Calu3 (cell line): ENCODE measurements at regions not wholly inside any gene's neighbourhood (a gene's known extent, or its start where the extent isn't known, plus 50 kb on each side); places are given as distances from the start of the nearest gene placed in this dataset.
"Not testable (repeated sequence)": the region's sequence is repeated elsewhere in the genome, so short reads cannot be mapped to it uniquely, and the experiment has no call there.

ENCODE experiments used
- BruUV-seq: library from RNA; stranded (reverse); fragments of 400-500 nt; replicated peaks from 2 replicates; lab custom pipeline; 2021; lab: Mats Ljungman, UMichigan
- CTCF ChIA-PET: fragments of 300-600 bp; sonication (Branson Sonifier 250); formaldehyde crosslinking; loops from one replicate; lab custom pipeline; 2022; ENCODE audit warnings: antibody characterized with exemption; lab: Charles Lee
- DNase-seq: peaks from one replicate; pipeline ENCODE4 v3.0.0; 2022
- H3K27ac Mint-ChIP-seq: one replicate; pipeline ENCODE4 v1.8.0; 2022; ENCODE audit warnings: mixed read lengths; ENCODE audit not compliant: unreplicated experiment
- H3K27me3 Mint-ChIP-seq: one replicate; pipeline ENCODE4 v1.8.0; 2022; ENCODE audit warnings: mixed read lengths; ENCODE audit not compliant: unreplicated experiment
- H3K36me3 Mint-ChIP-seq: one replicate; pipeline ENCODE4 v1.8.0; 2022; ENCODE audit warnings: mild to moderate bottlenecking, moderate library complexity, mixed read lengths; ENCODE audit not compliant: insufficient read depth, unreplicated experiment
- H3K4me1 Mint-ChIP-seq: one replicate; pipeline ENCODE4 v1.8.0; 2022; ENCODE audit warnings: mild to moderate bottlenecking, low read depth, mixed read lengths; ENCODE audit not compliant: unreplicated experiment
- H3K4me3 Mint-ChIP-seq: one replicate; pipeline ENCODE4 v1.8.0; 2022; ENCODE audit warnings: mild to moderate bottlenecking, low read depth, moderate library complexity, mixed read lengths; ENCODE audit not compliant: unreplicated experiment
- H3K9me3 Mint-ChIP-seq: one replicate; pipeline ENCODE4 v1.8.0; 2022; ENCODE audit warnings: low read depth, mixed read lengths; ENCODE audit not compliant: unreplicated experiment
- intact Hi-C: fragments of 100-400 bp; cut with micrococcal nuclease; formaldehyde crosslinking; loops from one replicate; pipeline ENCODE4 v1.10.0; 2022; ENCODE audit not compliant: unreplicated experiment
- TF ChIP-seq, protein P1 (sequence below): fragments of 200-600 bp; IDR thresholded peaks from one replicate; pipeline ENCODE4 v1.8.0; 2022; ENCODE audit warnings: antibody characterized with exemption; ENCODE audit not compliant: unreplicated experiment

DNA sequence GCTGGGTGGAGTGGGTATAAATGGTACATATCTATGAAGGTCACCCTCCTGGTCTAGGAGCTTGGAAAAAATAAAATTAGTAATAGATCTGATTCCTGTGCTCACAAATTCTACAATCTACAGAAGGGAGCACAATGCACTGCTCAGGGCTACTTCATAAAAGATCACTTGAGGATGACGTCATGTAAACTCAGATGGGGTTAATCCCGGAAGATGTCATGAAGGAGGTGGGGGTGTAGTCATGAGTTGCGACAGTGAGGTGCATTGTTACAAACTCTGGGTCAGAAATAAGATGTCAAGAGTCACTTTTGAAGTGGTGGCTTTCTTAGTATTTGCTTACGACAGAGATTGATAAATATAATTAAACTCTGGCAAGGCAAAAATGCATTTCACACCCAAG lies 68.2 kb downstream of the LHX9 start:
- intact Hi-C loops, result no loop called here
- H3K4me3 Mint-ChIP-seq, result no peak overlapping the region
- no peaks in the 10 kb centered on the region for H3K36me3 Mint-ChIP-seq
- peaks cover 9% of the 10 kb centered on the region for H3K4me1 Mint-ChIP-seq
- TF ChIP-seq, protein P1, sequence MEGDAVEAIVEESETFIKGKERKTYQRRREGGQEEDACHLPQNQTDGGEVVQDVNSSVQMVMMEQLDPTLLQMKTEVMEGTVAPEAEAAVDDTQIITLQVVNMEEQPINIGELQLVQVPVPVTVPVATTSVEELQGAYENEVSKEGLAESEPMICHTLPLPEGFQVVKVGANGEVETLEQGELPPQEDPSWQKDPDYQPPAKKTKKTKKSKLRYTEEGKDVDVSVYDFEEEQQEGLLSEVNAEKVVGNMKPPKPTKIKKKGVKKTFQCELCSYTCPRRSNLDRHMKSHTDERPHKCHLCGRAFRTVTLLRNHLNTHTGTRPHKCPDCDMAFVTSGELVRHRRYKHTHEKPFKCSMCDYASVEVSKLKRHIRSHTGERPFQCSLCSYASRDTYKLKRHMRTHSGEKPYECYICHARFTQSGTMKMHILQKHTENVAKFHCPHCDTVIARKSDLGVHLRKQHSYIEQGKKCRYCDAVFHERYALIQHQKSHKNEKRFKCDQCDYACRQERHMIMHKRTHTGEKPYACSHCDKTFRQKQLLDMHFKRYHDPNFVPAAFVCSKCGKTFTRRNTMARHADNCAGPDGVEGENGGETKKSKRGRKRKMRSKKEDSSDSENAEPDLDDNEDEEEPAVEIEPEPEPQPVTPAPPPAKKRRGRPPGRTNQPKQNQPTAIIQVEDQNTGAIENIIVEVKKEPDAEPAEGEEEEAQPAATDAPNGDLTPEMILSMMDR, result no peak
- H3K27me3 Mint-ChIP-seq, result no peaks in the 10 kb centered on the region
- H3K27ac Mint-ChIP-seq, result no peak overlapping the region
- CTCF ChIA-PET, result no interaction called here
- no peak for DNase-seq
- BruUV-seq, result no TSS peak
- no peaks in the 10 kb centered on the region for H3K9me3 Mint-ChIP-seq

DNA sequence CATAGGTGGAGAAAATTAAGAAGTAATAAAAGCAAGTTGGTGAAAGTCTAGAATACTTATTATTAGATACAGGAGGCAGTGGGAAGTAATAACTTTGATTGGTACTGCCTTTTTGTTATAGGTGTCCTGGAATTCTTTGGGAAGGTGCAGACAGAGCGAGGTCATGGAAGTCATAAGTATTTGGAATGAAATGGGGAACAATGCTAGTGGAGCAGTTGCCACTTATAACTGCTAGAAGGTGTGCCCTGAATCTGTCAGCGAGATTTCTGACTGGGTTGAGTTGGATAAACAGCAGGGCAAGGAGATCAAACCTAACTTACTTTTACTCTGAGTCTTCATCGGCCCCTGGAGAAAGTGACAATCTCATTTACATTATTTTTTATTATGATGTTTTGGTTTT lies 69.6 kb downstream of the LHX9 start:
- no TSS peak for BruUV-seq
- no peak overlapping the region for H3K4me3 Mint-ChIP-seq

DNA sequence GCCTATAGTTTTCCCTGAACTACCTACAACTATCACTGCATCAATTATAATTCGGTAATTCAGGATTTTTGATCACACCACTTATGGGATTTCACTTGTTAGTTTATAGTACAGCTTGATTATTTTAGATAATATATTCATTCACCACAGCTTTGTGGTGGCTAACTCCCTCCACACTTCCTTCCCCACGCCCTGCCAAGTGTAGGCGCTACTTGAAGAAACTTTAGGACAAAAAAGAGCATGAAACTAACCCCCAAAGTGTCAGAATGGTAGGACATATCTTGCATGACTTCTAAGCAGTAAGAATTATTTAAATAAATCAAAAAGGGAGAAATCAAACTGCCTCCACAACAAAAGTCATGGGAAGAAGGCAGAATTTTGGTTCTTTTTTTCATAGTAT lies 70.1 kb downstream of the LHX9 start:
- Mint-ChIP-seq H3K27me3 (no peaks in the 10 kb centered on the region), H3K36me3 (no peaks in the 10 kb centered on the region), H3K9me3 (no peaks in the 10 kb centered on the region), H3K4me1 (peaks cover 9% of the 10 kb centered on the region), H3K27ac (no peak overlapping the region), H3K4me3 (no peak overlapping the region)
- TF ChIP-seq, protein P1, result no peak
- DNase-seq, result no peak
- intact Hi-C loops, result no loop called here
- no TSS peak for BruUV-seq
- CTCF ChIA-PET, result no interaction called here

More for the DNA sequence above, 69.6 kb downstream of the LHX9 start:
- CTCF ChIA-PET, result no interaction called here
- intact Hi-C loops, result no loop called here
- H3K27ac Mint-ChIP-seq, result no peak overlapping the region
- H3K27me3 Mint-ChIP-seq, result no peaks in the 10 kb centered on the region
- TF ChIP-seq, protein P1, result no peak
- H3K4me1 Mint-ChIP-seq, result peaks cover 9% of the 10 kb centered on the region
- H3K9me3 Mint-ChIP-seq, result no peaks in the 10 kb centered on the region
- no peaks in the 10 kb centered on the region for H3K36me3 Mint-ChIP-seq
- DNase-seq, result no peak

DNA sequence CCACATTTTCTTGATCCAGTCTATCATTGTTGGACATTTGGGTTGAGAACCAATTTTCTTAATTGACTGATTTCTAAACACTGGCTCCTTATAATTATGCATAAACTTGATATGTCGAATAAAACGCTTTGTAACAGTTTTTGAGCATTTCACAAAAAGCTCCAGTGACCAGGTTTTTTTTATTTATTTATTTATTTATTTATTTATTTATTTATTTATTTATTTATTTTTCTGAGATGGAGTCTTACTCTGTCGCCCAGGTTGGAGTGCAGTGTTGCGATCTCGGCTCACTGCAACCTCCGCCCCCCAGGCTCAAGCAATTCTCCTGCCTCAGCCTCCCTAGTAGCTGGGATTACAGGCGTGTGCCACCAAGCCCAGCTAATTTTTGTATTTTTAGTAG lies 71.4 kb downstream of the LHX9 start:
- H3K9me3 Mint-ChIP-seq, H3K4me3 Mint-ChIP-seq, H3K27me3 Mint-ChIP-seq, H3K27ac Mint-ChIP-seq, H3K36me3 Mint-ChIP-seq, CTCF ChIA-PET, H3K4me1 Mint-ChIP-seq, intact Hi-C loops, DNase-seq, BruUV-seq: not testable (repeated sequence)

DNA sequence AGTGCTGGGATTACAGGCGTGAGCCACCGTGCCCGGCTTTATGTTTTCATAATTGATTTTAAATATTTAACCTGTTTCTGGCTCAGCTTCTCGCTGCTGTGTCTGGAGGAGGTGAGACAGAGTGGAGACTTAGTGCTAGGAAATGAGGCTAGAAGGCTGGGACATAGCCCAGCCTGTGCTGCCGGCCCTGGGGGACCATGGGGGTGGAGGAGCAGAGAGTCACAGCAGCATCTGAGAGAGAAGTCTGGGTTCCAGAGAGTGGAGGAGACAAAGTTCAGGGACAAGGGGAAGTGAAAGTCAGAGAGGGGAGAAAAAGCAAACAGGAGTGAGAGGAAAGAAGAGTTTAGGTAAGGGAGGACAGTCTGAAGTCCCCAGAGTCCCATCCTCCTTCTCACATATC lies 71.9 kb downstream of the LHX9 start:
- Mint-ChIP-seq H3K36me3 (no peaks in the 10 kb centered on the region), H3K27me3 (no peaks in the 10 kb centered on the region), H3K4me1 (peaks cover 10% of the 10 kb centered on the region), H3K27ac (no peak overlapping the region), H3K4me3 (no peak overlapping the region), H3K9me3 (no peaks in the 10 kb centered on the region)
- DNase-seq, result no peak
- CTCF ChIA-PET, result no interaction called here
- BruUV-seq, result no TSS peak
- TF ChIP-seq, protein P1, result no peak
- intact Hi-C loops, result no loop called here
